HepG2 (cell line): ENCODE measurements at regions not wholly inside any gene's neighbourhood (a gene's known extent, or its start where the extent isn't known, plus 50 kb on each side); places are given as distances from the start of the nearest gene placed in this dataset.

Experiments
- CHD2 ChIP-seq: IDR thresholded peaks from 2 replicates; pipeline ENCODE4 v1.6.1; 2011; ENCODE audit warnings: low read depth, low read length, improper control_type of control experiment
- HHEX ChIP-seq: IDR thresholded peaks from 2 replicates; pipeline ENCODE4 v1.6.1; 2016; ENCODE audit warnings: control low read depth
- POLR2AphosphoS5 ChIP-seq: IDR thresholded peaks from 2 replicates; pipeline ENCODE4 v1.6.1; 2012; ENCODE audit warnings: low read depth, low read length
- RBM39 ChIP-seq: fragments of 200-400 bp; formaldehyde crosslinking; IDR thresholded peaks from one replicate; pipeline ENCODE4 v1.6.1; 2018; ENCODE audit warnings: antibody characterized with exemption, mild to moderate bottlenecking, low read depth, low read length; ENCODE audit not compliant: poor library complexity, severe bottlenecking
- SP1 ChIP-seq, 2 experiments: fragments of 450-650 bp in 1 of 2; sonication (generic) in 1 of 2; formaldehyde crosslinking in 1 of 2; IDR thresholded peaks; 2 replicates each; pipeline versions ENCODE4 v1.4.0 to v1.6.1; 2016 to 2020; ENCODE audit warnings: missing genetic modification reagents in 1 of 2
- TAF1 ChIP-seq: sonication (generic); formaldehyde crosslinking; IDR thresholded peaks from 2 replicates; pipeline ENCODE4 v1.4.0; 2020; ENCODE audit warnings: missing genetic modification reagents
- TCF12 ChIP-seq, 2 experiments: fragments of 450-650 bp in 1 of 2; sonication (generic) in 1 of 2; formaldehyde crosslinking in 1 of 2; IDR thresholded peaks; 2 replicates each; pipeline versions ENCODE4 v1.6.1 to v1.8.0; 2017 to 2022; ENCODE audit warnings: antibody characterized with exemption in 1 of 2, mild to moderate bottlenecking in 1 of 2, missing genetic modification reagents in 1 of 2, moderate library complexity in 1 of 2
- ZNF138 ChIP-seq: sonication (generic); formaldehyde crosslinking; IDR thresholded peaks from 2 replicates; pipeline ENCODE4 v1.5.0; 2020; ENCODE audit warnings: mild to moderate bottlenecking, low read depth, missing genetic modification reagents
- TF ChIP-seq, protein P1 (sequence below): sonication (generic); formaldehyde crosslinking; IDR thresholded peaks from 2 replicates; pipeline ENCODE4 v1.5.0; 2020; ENCODE audit warnings: mild to moderate bottlenecking, missing genetic modification reagents, moderate library complexity
- TF ChIP-seq, protein P2 (sequence below): sonication (generic); formaldehyde crosslinking; IDR thresholded peaks from 2 replicates; pipeline ENCODE4 v1.8.0; 2022; ENCODE audit warnings: mild to moderate bottlenecking, missing genetic modification reagents

DNA sequence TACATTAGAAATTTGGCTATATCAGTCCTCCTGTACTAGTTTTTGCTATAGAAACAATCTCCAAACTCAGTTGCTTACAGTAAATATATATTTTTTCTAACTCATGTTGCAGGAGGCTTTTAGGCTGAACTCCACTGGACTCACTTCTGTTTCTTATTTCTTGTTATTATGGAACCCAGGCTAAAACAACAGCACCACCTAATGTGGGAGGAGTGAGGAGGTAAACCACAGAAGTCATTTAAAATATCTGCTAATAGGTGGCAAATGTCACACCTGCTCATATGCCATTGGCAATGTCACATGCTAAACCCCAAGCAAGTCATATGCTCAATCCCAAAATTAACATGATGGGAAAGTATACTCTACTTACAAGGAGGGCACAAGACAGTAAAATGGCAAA lies 462.2 kb downstream of the PLOD2 start:
- no peak for TF ChIP-seq ZNF138 (CRISPR knock-in tag)
- no peak for TF ChIP-seq TCF12 (IDR thresholded peaks at IDR 0.05)
- no peak for TF ChIP-seq TCF12 (CRISPR knock-in tag; IDR thresholded peaks at IDR 0.05)
- no peak for TF ChIP-seq RBM39
- TF ChIP-seq, protein P1, sequence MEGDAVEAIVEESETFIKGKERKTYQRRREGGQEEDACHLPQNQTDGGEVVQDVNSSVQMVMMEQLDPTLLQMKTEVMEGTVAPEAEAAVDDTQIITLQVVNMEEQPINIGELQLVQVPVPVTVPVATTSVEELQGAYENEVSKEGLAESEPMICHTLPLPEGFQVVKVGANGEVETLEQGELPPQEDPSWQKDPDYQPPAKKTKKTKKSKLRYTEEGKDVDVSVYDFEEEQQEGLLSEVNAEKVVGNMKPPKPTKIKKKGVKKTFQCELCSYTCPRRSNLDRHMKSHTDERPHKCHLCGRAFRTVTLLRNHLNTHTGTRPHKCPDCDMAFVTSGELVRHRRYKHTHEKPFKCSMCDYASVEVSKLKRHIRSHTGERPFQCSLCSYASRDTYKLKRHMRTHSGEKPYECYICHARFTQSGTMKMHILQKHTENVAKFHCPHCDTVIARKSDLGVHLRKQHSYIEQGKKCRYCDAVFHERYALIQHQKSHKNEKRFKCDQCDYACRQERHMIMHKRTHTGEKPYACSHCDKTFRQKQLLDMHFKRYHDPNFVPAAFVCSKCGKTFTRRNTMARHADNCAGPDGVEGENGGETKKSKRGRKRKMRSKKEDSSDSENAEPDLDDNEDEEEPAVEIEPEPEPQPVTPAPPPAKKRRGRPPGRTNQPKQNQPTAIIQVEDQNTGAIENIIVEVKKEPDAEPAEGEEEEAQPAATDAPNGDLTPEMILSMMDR (CRISPR knock-in tag) = peak; percentile 42
- TF ChIP-seq HHEX (CRISPR knock-in tag) = no peak
- TF ChIP-seq, protein P2, sequence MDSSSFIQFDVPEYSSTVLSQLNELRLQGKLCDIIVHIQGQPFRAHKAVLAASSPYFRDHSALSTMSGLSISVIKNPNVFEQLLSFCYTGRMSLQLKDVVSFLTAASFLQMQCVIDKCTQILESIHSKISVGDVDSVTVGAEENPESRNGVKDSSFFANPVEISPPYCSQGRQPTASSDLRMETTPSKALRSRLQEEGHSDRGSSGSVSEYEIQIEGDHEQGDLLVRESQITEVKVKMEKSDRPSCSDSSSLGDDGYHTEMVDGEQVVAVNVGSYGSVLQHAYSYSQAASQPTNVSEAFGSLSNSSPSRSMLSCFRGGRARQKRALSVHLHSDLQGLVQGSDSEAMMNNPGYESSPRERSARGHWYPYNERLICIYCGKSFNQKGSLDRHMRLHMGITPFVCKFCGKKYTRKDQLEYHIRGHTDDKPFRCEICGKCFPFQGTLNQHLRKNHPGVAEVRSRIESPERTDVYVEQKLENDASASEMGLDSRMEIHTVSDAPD (CRISPR knock-in tag) = no peak
- no peak for TF ChIP-seq POLR2AphosphoS5
- no peak for TF ChIP-seq SP1 (IDR thresholded peaks at IDR 0.05)
- TF ChIP-seq SP1 (CRISPR knock-in tag; IDR thresholded peaks at IDR 0.05) = no peak
- no peak for TF ChIP-seq CHD2
- TF ChIP-seq TAF1 (CRISPR knock-in tag) = no peak
